Medulla oblongata (tissue), 1 donor: ENCODE measurements at regions not wholly inside any gene's neighbourhood (a gene's known extent, or its start where the extent isn't known, plus 50 kb on each side); places are given as distances from the start of the nearest gene placed in this dataset.

Experiments
- DNase-seq: peaks from one replicate; pipeline ENCODE4 v3.0.0-alpha.2; 2015; ENCODE audit errors: extremely low spot score

DNA sequence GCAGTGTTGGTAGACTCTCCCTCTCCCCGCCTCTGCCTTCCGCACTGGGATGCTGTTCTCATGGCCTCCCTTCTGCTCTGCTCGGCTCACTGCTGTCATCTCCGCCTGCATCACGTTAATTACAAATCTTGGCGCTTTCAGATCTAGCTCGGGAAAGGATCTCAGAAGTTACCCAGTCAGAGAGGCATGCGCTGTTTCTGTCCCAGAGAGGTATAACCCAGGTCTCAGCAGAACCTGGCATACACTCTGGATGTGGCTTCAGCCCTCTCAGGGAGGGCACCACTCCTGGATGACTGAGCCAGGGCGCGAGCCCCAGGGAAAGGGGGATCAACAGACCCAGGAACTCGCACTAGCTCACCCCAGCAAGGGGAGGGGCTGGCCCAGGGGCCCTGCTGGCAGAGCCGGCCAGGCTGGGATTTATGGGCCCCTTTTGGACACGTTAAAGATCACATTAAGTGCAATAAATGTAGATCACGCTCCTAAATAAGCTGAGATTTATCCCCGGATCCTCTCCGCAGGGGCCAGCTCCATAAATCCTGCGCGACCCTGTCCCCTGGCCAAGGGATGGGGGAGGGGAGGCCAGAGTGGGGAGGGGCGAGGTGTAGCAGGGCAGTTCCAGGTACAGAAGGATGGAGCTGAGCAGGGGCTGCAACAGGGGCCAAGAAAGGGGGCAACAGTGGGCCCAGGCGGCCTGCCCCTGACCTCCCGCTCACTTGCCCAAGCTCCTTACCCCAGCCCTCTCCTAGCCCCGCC lies 101.3 kb upstream of the ZBTB40 start:
- no peak for DNase-seq

DNA sequence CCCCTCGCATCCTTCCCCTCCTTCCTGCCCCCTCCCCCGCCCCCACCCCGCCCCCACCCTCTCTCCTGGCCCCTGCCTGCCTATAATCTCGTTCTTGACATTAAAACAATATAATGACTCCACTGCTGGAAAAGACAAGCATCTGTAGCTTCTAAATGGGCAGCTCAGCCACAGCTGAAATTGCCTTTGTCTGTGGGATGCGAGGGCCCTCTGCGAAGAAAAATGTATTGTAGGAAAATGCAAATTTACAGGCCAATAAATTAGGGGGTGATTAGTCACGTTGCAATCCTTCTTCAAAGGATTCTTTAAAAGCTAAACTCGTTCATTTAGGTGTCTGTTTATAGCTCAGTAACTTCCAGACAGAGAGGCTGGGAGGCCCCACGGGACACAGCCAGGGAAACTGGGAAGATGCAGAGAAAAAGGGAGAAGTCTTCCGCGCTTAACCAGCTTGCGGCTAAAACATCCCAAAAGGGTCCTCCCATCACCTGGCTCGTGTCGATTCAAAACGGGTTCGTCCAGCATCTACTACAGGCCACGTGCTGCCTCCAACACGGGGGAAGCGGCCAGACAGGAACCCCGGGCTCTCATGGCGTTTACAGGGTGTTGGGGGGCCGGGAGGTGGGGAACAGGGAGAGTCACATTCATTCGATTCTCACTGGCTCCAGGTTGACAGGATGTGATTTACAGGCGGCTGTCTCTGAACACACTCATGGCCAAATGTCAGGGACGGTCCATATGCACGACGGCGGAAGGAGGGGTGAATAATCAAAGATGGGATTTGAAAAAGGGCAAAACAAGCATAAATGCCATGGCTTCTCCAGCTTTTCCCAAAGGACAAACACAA lies 100.5 kb upstream of the ZBTB40 start:
- no peak for DNase-seq

DNA sequence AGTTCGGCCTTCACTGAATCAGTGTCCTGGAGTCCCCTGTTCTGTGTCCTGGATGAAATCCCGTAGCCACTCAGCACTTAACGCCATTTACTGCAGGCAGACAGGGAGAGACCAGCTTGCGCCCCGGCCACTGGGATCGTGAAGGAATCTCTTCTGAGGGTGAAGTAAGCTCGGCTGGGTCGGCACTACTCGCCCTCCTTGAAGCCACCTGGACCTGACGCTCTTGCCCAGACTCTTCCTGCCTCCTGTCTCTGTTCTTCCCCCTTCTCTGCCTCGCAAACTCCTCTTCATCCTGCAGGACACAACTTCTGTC lies 99.9 kb upstream of the ZBTB40 start:
- no peak for DNase-seq

DNA sequence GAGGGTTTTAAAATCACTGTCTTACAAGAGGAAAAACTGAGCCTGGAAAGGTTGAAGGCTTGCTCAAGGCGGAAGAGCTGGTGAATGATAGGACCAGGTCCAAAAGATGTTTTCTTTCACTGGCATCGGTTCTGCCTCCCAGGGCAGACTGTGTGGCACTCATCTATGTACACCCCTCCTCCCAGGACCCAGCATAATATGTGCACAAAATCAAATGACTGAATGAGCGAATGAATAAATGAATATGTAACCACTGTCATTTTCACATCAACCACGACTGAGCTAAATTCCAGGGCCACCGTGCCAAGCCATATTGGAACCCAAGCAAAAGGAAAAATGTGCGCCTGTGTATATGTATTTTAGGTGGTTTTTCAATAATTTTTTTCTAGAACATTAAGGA lies 99.3 kb upstream of the ZBTB40 start:
- DNase-seq, result no peak

DNA sequence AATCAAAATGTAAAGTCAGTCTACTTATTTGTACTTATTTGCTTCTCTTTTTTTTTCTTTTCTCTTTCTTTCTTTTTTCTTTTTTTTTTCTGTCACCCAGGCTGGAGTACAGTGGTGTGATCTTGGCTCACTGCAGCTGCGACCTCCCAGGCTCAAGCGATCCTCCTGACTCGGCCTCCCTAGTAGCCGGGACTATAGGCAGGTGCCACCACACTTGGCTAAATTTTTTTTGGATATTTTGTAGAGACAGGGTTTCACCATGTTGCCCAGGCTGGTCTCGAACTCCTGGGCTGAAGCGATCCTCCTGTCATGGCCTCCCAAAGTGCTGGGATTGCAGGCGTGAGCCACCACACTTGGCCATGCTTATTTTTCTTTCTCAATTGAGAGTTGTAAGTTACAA lies 98.8 kb upstream of the ZBTB40 start:
- no peak for DNase-seq

DNA sequence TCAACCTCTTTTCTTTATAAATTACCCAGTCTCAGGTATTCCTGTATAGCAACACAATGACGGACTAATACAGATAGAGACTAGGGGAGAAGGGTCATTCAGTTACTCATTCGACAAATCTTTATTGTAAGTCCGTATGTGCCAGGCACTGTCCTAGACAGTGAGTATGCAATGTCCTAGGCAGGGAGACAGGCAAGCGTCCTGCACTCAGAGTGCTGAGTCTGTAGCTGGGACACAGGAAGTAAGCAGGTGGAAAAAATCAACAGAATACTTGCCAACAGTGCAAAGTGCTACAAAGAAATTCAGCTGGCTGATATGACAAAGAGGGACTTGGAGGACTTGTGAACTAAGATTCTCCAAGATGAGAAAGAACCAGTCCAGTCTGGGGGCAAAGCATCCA lies 92.2 kb upstream of the ZBTB40 start:
- DNase-seq, result no peak

DNA sequence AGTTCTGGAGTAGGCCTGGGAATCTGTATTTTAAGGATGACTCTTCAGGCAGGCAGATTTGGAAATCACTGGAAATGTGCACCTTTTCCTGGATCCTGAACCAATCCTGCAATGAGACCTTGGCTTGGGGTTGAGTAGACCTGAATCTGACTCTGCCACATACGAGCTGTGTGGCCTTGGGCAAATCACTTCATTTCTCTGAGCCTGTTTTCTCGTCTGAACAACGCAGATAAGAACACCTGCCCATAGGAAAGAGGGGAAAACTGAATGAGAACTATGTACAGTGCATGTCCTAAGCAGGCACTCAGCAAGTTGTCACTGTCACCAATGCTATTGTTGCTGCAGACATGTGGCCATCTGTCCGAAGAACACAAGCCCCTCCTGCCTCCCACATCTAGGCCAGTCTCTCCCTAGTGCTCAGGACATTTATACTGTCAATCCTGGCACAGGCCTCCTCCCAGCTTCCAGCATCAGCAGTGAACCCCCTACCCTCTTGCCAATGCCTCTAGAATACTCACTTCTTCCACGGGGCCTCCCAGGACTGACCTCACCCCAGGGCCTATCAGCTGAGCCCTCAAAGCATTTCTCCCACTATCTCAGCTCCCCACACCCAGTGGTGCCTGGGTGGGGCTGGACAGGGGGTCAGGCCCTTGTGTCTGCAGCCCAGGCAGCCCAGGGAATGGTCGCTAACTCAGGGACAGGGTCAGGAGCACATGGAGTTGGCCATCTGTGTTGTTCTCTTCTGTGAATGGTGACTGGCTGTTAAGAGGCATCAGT lies 88.8 kb upstream of the ZBTB40 start:
- no peak for DNase-seq

DNA sequence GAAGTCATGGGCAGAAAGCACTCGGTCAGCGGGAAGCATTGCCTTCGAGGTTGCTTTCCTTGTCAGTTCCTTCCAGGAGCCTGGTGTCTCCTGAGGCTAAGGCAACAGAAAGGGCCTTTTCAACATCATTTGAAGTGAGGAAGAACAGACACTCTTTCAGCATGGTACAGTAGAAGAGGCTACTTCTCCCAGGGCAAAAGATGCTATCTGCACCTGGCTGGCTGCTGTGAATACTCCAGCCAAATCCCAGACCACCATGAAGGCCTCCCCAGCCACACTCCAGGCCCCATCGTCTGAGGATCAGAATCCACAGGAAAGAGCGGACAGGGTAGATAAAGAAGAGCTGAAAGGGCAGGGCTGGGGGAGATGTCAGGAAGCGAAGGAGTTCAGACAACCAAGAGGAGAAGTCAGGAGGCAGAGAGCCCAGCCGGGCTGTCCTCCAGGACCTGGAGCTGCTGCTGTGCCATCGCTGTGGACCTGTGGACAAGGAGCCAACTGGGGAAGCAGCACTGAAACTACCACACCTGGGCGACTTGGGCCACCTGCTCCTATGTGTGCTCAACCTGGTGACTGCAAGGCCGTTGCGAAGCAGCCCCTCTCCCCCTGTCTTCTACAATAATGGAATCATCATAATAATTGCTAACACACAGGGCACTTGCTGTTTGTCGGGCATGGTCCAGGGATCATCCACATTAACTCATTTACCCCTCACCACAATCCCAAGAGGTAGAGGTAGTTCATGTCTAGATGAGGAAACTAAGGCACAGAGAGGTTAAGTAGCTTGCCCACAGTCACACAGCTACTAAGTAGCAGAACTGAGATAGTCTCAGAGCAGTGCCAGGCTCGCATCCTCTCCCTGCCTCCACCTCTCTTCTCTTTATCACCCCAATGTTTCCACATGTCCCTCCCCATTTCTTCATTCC lies 88.0 kb upstream of the ZBTB40 start:
- no peak for DNase-seq

DNA sequence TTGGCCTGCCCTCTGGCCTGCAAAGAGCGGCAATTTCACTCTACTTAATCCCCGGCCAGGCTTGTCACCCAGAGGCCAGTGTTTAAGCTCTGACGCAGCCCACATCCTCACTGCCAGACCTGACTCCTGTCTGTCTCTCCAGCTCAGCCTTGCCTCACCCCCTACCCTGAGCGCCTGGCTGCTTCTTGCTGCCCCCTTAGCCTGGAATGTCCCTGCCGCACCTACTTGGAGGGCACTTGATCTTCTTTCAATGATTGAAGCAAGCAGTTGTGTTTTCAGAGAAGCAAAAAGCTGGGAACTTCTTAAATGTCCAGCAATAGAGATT lies 87.4 kb upstream of the ZBTB40 start:
- no peak for DNase-seq

DNA sequence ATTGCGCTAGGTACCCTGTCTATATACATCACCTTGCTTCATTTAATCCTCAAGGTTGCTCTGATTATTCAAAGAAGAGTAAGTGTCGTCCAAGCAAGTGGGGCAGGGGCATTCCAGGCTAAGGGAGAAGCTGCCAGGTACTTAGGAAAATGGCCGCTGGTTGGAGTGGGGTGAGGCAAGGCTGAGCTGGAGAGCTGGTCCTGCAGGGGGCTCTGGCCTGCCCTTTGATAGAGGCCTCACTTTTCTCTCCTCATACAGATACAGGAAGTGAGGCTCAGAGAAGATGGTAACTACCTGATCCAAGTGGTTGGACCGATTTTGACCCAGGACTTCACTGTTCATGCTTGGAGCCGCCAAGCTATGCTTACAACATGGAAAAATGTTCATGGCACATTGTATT lies 86.9 kb upstream of the ZBTB40 start:
- no peak for DNase-seq

DNA sequence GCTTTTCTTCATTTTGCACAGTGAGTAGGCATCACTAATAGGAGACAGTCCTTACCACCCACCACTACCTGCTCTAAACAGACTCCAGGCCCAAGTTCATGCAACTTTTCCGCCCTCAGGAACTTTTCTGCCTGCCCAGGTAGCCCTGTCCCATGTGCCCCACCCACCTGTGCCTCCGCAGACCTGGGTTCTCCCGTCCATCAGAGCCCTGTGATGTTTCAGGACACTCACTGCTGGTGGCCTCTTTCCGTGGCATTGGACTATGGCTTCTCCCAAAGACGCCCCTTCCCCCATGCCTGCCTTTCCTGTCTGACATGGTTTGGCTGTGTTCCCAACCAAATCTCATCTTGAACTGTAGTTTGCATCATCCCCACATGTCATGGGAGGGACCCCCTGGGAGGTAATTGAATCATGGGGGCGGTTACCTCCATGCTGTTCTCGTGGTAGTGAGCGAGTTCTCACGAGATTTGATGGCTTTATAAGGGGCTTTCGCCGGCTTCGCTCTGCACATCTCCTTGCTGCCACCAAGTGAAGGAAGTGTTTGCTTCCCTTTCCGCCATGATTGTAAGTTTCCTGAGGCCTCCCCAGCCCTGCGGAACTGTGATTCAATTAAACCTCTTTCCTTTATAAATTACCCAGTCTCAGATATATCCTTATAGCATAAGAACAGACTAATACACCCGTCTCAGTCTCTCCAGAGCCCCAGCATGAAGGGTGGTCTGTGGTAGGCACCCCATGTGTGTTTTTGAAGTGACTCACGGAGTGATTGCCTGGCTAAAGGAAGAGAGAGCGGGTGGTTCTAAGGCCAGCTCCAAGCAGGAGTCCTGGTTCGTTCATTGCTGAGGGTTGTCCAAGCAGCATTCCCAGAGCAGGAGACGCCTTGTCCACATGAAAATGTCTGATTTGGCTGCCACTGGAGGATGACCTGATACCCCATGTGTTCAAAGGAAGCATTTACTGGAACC lies 86.0 kb upstream of the ZBTB40 start:
- no peak for DNase-seq

DNA sequence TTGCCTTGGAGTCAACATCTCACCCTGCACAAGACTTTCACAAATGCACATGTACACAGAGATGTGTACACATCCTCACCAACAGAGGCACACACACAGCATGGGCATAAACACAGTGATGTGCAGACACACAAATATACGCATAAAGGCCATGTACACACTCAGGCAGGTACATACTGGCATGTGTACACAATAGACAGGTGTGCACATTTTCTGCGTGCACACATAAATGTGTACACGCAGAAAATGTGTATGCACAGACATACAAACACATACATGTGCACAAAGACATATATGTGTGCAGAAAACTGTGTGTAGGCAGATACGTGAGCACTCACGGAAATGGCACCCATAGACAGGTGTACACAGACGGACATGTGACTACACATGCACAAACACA lies 85.3 kb upstream of the ZBTB40 start:
- DNase-seq, result no peak

DNA sequence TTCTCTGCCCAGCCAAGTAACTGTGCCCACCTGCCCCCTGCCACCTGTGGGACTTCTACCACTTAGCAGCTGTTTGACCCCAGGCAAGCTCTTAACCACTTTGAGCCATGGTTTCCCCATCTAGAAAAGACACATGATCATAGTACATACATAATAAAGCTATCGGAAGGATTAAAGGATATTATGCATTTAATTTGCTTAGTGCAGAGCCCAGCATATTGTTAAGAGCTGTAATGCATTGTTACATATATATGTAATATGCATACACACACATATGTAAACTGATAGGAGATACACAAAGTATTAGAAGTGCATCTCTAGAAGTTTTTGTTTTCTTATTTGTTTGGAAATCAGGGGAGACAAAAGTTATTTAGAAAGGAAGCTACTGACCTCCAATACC lies 83.5 kb upstream of the ZBTB40 start:
- DNase-seq, result no peak

DNA sequence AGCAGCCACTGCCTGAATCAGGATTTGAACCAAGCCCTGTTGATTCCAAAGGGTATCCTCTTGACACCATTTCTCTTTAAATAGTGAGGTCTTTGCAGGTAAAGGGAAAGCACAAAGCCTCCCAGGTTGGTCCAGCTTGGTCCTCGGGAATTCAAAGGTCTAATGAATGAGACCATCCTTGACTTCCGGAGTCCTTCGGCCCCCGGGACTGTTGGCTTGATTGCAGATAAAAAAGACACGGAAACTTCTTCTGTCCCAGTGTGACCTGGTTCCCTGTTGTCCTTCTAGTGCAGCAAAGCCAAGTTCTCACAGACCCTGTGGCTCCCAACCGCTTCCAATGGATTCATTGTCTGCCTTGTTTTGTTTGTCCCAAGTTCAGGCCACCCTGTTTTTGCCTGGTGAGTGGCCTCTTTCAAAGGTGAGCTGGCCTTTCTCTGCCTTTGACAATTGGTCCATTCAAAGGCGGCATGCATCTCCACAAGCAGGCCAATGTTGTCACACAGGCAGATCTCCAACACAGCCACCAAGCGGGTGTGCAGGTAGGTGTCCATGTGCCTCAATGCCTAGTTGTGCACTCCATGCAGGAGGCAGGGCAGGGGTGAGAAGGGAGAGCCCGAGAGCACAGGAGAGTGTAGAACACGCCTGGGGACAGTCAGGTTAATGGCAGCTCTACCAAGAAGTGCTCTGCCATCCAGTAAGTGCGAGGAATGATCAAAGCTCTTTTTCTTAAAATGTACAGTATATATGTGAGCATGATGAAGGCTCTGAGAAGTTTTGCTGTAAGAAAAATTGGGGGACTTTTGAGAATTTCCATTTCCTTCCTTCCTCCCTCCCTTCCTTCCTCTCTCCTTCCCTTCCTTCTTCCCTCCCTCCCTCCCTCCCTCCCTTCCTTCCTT lies 82.1 kb upstream of the ZBTB40 start:
- DNase-seq, result no peak

DNA sequence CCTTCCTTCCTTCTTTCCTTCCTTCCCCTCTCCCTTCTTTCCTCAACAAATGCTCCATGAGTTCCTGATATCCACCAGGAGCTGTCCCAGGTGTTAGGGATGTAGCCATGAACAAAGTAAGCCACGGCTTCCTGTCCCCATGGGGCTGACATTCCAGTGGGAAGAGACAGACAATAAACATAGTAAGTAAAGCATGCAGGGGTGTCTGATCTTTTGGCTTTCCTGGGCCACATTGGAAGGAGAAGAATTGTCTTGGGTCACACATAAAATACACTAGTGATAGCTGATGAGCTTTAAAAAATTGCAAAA lies 81.5 kb upstream of the ZBTB40 start:
- DNase-seq, result no peak

DNA sequence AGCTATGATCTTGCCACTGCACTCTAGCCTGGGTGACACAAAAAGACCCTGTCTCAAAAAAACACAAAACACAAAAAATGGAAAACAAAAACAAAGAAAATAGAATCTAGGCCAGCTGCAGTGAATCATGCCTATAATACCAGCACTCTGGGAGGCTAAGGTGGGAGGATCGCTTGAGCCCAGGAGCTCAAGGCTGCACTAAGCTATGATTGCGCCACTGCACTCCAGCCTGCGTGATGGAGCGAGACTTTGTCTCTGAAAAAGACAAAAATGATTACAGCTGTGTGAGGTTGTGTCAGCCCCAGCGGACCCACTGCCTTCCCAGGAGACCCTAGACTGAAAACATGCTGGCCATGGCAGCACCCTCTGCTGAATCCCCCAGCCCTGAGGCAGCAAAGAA lies 80.2 kb upstream of the ZBTB40 start:
- no peak for DNase-seq

DNA sequence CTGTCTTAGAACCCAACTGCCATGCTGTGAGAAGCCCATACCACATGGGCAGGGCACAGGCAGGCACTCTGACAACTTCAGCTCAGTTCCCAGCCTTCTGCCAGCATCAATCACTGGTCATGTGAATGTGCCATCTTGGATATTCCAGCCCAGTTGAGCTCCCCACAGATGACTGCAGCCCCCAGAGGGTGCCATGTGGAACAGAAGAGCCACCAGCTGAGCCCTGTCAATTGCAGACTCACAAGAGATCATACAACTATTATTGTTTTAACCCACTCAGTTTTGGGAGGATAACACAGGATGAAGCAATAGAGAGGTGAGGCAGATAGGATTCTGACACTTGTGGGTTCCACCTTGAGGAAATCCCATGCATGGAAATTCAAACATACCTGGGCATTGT lies 78.4 kb upstream of the ZBTB40 start:
- DNase-seq, result no peak

DNA sequence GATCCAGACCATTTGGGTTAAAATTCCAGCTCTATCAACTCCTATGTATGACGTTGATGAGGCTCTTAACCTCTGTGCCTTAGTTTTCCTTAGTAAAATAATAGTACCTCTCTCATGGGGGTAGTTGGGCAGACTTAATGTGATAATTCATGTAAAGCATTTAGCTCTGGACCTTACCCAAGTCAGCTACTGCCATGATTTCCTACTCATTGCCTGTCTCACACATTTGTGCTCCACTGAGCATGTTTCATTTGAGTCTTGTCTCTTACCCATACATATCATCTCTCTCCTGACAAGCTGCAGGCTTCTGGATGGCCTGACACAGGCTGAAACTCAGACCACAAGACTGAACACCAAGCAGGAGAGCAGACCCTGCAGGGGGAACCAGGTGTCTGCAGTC lies 77.7 kb upstream of the ZBTB40 start:
- DNase-seq, result no peak

DNA sequence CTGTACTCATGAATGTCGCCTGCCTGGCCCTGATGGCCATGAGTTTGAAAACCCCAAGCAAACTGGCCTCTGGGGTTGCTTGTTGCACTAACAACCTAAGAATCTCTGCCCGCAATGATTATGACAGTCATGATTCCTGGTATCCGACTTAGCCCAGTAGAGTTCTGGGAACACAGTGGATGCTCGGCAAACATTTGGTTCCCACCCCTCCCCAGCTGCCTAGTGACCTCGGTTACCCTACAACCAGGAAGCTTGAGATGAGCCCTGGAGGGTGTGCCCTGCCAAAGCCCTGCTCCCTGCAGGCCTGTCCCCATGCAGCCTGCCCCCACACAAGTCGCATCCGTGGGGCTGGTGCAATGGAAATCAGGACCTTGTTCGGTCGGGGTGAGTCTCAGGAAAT lies 76.0 kb upstream of the ZBTB40 start:
- no peak for DNase-seq

DNA sequence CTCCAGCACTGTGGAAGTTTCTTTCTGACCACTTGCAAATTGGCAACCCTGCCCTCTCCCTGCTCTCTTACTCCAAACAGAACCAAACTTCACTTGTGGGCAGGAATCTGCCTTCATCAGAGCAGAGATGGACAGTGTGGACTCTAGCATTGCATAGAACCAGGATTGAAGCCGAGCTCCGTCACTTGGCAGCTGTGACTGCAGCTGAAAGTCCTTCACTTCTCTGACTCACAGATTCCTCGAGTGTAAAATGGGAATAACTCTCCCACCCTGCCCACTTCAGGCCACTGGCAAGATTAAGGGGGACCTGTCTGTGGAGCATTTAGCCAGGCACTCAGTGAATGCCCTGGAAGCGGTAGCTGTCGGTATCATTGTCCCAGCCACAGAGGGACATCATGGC lies 75.7 kb upstream of the ZBTB40 start:
- no peak for DNase-seq
